NAMALWA (cell line): ENCODE measurements at regions not wholly inside any gene's neighbourhood (a gene's known extent, or its start where the extent isn't known, plus 50 kb on each side); places are given as distances from the start of the nearest gene placed in this dataset.
"Not testable (repeated sequence)": the region's sequence is repeated elsewhere in the genome, so short reads cannot be mapped to it uniquely, and the experiment has no call there.

Experiments
- DNase-seq: peaks from one replicate; pipeline ENCODE4 v3.0.0-alpha.2; 2015; ENCODE audit warnings: low spot score

GRCh38 chr16:66020046-66020445 lies 346.4 kb upstream of the CDH5 start:
- DNase-seq, result no peak

DNA sequence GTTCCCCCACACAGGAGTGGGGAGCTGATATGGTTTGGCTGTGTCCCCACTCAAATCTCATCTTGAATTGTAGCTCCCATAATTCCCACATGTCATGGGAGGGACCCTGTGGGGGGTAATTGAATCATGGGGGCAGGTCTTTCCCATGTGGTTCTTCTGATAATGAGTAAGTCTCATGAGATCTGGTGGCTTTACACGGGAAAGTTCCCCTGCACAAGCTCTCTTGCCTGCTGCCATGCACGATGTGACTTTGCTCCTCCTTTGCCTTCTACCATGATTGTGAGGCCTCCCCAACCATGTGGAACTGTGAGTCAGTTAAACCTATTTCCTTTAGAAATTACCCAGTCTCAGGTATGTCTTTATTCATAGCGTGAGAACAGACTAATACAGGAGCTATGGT lies 347.0 kb upstream of the CDH5 start:
- DNase-seq, result not testable (repeated sequence)

DNA sequence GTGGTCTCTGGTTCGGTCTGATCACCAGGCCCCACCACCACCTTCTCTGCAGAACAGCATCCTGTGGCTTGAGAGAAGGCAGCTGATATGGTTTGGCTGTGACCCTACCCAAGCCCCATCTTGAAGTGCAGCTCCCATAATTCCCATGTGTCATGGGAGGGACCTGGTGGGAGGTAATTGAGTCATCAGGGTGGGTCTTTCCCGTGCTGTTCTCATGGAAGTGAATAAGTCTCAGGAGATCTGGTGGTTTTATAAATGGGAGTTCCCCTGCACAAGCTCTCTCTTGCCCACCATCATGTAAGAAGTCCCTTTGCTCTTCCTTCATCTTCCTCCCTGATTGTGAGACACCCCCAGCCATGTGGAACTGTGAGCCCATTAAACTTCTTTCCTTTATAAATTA lies 352.3 kb upstream of the CDH5 start:
- no peak for DNase-seq

DNA sequence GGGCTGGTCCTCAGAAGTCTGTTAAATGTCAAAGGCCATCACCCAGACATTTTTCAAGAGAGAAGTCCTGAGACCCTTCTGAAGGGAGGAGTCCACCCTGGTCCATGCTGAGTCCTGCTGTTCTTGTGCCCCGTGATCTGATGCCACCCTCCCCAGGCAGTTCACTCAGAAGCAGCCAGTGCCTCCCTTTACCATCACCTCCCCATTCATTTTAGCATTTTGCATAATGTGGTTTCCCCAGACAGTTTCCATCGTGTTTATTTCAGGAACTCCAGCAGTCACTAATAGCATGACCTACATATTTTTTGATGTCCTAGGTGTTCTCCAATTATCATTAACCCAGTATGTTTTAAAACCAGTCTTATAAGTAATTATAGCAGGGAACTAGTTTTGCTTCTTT lies 353.0 kb upstream of the CDH5 start:
- DNase-seq, result no peak

DNA sequence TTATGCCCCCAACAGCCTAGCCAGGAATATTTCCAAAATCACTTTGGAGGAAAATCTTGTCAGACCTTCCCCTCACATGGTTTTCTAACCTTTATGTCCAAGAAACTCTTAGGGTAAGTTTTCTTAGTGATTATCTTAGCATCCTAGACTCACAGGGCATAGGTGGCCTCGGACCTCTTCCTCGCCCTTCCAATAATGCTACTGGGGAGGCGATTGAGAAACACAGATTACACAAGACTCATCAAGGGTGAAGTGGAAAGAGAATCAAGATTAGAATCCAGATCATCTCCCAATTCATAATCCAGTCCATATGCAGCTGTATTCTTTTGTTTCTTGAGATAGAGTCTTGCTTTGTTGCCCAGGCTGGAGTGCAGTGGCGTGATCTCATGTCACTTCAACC lies 358.4 kb upstream of the CDH5 start:
- no peak for DNase-seq

DNA sequence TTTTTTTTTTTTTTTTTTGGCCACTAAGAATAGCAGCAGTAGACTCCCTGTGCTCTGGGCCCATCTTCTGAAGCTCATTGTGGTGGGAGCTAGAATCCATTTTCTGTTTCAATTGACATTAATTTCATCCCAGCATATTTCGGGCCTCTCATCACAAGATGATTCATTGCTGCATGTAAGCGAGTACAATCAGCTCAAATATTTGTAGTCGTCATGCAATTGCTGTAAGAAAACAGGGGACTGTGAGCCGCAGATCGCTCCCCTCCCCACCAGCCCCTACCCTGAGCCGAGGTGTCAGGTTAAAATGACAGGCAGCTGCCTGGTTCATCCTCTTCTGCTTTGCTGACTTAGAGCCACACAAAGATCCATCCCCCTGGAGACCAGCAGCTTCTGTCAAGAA lies 358.8 kb upstream of the CDH5 start:
- DNase-seq, result no peak

DNA sequence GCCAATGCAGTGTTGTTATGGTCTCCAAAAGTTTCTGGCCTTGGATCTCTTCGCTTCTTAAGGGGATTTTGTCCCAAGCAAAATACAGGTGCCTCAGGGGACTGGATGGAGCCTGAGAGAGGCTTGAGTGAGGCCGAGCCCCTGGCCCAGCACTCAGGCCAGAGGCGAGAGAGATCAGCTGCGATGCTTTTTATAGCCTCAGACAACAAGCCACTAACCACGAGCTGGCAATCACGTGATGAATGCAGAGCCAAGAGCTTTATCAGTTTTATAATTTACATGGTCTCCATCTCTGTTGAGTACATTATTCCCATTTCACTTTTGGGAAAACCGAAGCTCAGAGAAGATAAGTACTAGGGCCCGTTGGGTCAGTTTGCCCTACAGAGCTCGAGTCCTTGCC lies 360.0 kb upstream of the CDH5 start:
- no peak for DNase-seq

- DNase-seq, result no peak
Observed at GRCh38 chr16:66004699-66005098, 361.8 kb upstream of the CDH5 start.

DNA sequence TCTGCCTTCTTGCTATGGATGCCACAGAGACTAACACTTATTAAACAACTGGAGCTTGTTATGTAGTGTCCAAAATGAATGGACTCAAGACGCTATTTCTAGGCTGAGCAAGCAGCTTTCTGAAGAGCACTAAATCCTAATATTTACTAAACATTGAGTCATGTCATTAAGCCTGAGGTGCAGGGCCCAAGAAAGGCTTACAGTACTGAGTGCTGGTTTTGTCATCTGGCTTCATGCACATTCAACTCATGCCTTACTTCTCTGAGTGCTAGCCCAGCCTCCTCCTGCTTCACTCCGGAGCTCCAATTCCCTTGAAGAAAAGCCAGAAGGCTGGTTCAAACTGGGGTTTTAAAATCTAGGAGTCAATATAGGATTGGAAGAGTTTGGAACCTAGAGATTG lies 363.3 kb upstream of the CDH5 start:
- no peak for DNase-seq

GRCh38 chr16:66002601-66003000 lies 363.9 kb upstream of the CDH5 start:
- DNase-seq, result no peak

DNA sequence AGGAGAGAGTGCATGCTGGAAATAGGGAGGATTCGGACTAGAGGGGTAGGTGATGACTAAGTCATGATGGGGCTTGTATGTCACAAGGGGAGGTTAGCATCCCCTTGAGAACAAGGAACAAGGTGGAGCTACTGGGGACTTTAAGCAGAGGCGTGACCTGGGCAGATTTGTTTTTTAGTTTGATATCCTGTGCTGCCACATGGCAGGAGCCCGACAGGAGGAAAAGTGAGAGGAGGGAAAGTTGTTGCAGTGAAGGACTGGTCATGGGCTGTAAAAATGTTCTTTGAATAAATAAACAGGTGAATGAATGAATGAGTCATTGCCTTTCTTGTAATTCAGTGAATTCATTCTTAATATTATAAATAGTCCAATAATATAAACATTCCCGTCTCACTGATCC lies 365.1 kb upstream of the CDH5 start:
- no peak for DNase-seq

- DNase-seq, result no peak
Observed at GRCh38 chr16:65998443-65998842, 368.0 kb upstream of the CDH5 start.

- no peak for DNase-seq
Observed at GRCh38 chr16:65994291-65994690, 372.2 kb upstream of the CDH5 start.

DNA sequence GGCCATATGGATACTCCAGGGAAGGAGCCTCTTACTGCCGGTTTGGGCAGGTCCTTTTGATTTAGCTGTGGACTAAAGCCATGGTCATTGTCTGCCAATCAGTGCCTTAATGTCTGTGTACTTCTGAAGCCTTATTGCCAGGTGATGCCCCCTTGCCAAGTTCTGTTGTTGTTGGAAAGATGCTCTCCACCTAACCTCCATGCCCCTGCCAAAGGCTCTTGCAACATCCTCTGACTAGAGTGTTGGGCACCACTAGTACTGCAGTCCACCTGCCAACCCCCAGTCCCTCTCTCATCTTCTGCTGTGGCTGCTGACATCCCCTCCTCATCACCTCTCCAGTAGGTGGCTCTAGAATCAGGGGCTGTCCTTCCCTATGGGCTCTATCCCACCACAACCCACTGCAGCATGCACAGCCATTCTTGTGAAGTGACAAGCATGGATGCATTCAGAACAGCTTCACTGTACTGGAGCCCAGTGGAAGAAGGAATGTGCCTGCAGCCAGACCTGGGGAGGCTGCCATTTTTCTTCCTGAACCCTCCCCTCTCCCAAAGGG lies 375.3 kb upstream of the CDH5 start:
- no peak for DNase-seq

DNA sequence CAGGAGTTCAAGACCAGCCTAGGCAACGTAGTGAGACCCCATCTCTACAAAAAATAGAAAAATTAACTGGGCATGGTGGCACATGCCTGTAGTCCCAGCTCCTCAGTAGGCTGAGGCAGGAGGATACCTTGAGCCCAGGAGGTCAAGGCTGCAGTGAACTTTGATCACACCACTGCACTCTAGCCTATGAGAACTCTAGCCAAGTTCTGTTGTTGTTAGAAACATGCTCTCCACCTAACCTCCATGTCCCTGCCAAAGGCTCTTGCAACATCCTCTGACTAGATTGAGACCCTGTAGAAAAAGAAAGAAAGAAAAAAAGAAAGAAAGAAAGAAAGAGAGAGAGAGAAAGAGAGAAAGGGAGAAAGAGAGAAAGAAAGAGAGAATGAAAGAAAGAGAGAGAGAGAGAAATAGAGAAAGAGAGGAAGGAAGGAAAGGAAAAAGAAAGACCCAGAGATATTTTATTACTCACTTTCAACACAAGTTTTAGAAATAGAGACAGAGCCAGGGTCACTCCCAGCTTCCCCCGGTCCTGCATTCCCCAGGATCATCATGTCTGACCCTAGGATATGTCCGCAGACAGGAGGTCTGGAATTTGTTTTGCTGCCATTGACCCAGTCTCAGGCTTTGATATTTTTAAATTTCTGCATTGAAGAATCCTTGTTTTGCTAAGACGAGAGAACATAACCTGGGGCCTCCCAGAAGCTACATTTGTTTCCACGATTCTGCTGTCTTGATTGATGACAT lies 376.5 kb upstream of the CDH5 start:
- DNase-seq, result no peak

- no peak for DNase-seq
Observed at GRCh38 chr16:65988024-65988595, 378.4 kb upstream of the CDH5 start.

DNA sequence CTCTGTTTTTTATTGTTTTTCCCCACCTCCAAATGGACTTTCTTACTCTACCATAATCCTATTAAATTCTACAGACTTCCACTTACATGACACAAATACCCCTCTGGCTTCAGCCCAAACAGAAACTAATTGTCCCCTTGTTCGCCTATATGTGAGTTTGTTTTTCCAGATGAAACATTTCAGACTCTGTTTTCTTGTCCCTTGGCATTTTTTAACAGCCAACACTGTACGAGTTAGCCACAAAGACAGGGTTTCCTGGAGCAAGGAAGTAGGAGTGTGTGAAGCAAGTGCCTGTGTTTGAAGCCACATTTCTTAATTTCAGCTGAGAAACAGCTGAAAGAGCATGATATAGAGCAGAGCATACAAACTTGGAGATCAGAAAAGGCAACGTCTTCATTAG lies 382.2 kb upstream of the CDH5 start:
- DNase-seq, result no peak

GRCh38 chr16:65981057-65981456 lies 385.4 kb upstream of the CDH5 start:
- no peak for DNase-seq

DNA sequence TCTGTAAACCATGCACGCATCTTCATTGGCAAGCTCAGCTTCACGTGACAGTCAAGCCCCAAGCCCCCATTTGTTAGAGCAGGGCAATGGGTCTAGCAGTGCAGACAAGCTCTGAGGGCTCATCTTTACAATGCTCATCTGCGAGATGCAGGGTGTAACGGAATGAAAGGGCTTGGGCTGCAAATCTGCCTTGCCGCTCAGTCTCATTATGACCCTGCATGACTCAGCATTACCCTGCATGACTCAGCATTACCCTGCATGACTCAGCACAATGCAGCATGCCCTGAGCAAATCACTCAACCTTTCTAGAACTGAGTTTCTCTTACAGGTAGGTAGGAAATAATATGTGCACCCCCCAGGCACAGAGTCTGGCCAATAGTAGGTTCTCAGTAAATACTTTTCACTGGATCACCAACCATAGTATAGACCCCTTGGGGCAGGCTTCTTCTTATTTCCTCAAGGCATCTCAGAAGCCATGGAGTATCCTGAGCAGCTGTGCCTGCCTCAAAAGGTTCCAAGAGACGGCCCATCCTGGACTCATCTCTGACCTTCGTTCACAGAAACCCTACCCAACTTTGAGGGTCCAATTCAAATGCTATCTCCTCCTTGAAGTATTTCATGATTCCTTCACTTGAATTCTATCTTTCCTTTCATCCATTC lies 391.3 kb upstream of the CDH5 start:
- no peak for DNase-seq

DNA sequence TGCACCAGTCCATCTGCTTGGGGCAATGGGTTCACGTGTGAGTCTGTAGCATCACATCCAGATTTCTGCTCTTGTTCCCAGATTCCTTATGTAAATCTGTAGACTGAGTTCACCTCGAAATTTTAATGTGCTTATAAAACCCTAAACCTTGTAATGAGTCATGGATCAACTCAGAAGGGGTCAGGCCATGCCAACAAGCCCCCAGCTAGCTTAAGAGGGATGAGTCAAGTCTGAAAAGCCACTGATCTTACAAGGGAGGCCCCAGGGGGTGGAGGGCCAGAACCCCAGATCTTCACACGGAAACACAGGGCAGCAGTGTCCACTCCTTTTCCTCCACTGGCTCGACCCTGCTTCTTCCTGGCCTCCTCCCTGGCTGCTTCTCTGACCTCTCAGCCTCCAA lies 399.1 kb upstream of the CDH5 start:
- no peak for DNase-seq

DNA sequence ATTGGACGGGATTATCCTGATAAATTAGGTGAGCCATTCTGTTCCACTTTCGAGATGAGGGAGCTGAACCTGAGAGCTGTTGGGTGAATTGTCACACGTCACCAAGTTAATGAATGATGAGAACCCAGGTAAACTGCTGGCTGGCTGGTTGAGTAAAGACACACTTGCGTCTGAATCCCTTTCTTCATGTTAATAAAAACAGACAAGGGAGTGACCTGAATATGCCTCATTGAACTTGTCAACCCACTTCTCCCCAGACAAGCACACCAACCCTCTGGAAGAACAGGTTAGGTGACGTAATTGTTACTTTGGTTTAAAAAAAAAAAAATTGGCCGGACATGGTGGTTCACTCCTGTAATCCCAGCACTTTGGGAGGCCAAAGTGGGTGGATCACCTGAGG lies 400.9 kb upstream of the CDH5 start:
- no peak for DNase-seq

DNA sequence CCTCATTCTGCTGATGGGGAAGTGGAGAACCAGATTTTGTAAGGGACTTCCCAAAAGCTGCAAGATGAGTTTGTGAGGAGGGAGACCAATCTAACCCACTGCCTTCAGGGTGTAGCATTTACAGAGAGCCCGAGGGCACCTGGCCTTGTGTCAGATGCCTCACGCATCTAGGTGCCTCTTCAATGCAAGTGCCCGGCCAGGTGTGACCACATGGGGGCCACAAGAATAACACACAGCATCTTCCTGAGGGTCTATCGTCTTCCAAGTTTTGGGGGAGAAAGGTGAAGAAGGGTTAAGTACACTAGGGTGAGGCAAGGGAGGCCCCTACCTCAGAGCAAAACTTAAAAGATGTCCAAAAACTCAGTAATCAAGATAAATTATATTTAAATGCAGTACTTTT lies 401.7 kb upstream of the CDH5 start:
- DNase-seq, result no peak

GRCh38 chr16:65961476-65962143 lies 404.9 kb upstream of the CDH5 start:
- DNase-seq, result no peak
